NCI-H524 (cell line): ENCODE measurements at regions not wholly inside any gene's neighbourhood (a gene's known extent, or its start where the extent isn't known, plus 50 kb on each side); places are given as distances from the start of the nearest gene placed in this dataset.

Experiments
- DNase-seq, 2 experiments: peaks; one replicate each; lab custom pipeline; 2025; lab: John Stamatoyannopoulos, UW

- no peak for DNase-seq
These were observed 261.0 kb upstream of the CDH6 start for GRCh38 chr5:30932273-30933017.

- no peak for DNase-seq
These were observed 262.8 kb upstream of the CDH6 start for GRCh38 chr5:30930736-30931135.

GRCh38 chr5:30928956-30929355, 264.5 kb upstream of the CDH6 start:
- DNase-seq = no peak

GRCh38 chr5:30926218-30926617, 267.3 kb upstream of the CDH6 start:
- no peak for DNase-seq

GRCh38 chr5:30921388-30921787, 272.1 kb upstream of the CDH6 start:
- DNase-seq = no peak

GRCh38 chr5:30918171-30918570, 275.3 kb upstream of the CDH6 start:
- DNase-seq = no peak

GRCh38 chr5:30908356-30908755, 285.1 kb upstream of the CDH6 start:
- no peak for DNase-seq

GRCh38 chr5:30900367-30900766, 293.1 kb upstream of the CDH6 start:
- no peak for DNase-seq

- DNase-seq = no peak
These were observed 298.7 kb upstream of the CDH6 start for GRCh38 chr5:30894811-30895210.

GRCh38 chr5:30891660-30892059, 301.8 kb upstream of the CDH6 start:
- no peak for DNase-seq

GRCh38 chr5:30890377-30890776, 303.1 kb upstream of the CDH6 start:
- no peak for DNase-seq

- DNase-seq = no peak
These were observed 313.0 kb upstream of the CDH6 start for GRCh38 chr5:30880514-30880913.

- DNase-seq = no peak
These were observed 313.6 kb upstream of the CDH6 start for GRCh38 chr5:30879887-30880286.

GRCh38 chr5:30878746-30879145, 314.7 kb upstream of the CDH6 start:
- no peak for DNase-seq

- no peak for DNase-seq
These were observed 315.2 kb upstream of the CDH6 start for GRCh38 chr5:30878296-30878695.

GRCh38 chr5:30874241-30875034, 319.0 kb upstream of the CDH6 start:
- no peak for DNase-seq

- DNase-seq = no peak
These were observed 322.3 kb upstream of the CDH6 start for GRCh38 chr5:30871196-30871595.

GRCh38 chr5:30867711-30868110, 325.8 kb upstream of the CDH6 start:
- DNase-seq = no peak

GRCh38 chr5:30866142-30866541, 327.3 kb upstream of the CDH6 start:
- DNase-seq = no peak

- DNase-seq = no peak
These were observed 337.2 kb upstream of the CDH6 start for GRCh38 chr5:30856242-30856641.

GRCh38 chr5:30853158-30853557, 340.3 kb upstream of the CDH6 start:
- no peak for DNase-seq

- no peak for DNase-seq
These were observed 342.6 kb upstream of the CDH6 start for GRCh38 chr5:30850866-30851265.

- DNase-seq = no peak
These were observed 343.4 kb upstream of the CDH6 start for GRCh38 chr5:30849931-30850710.
